Stomach smooth muscle (tissue), 2 donors: ENCODE measurements at regions not wholly inside any gene's neighbourhood (a gene's known extent, or its start where the extent isn't known, plus 50 kb on each side); places are given as distances from the start of the nearest gene placed in this dataset.
"Not testable (repeated sequence)": the region's sequence is repeated elsewhere in the genome, so short reads cannot be mapped to it uniquely, and the experiment has no call there.

ENCODE experiments used
- H3K27ac ChIP-seq: one replicate; pipeline ENCODE4 v1.7.0; 2013; ENCODE audit warnings: mild to moderate bottlenecking, low read length, inconsistent platforms
- H3K27me3 ChIP-seq, 2 donors: one replicate each; pipeline ENCODE4 v1.7.0; 2013; ENCODE audit warnings: low read length in 2 of 2; ENCODE audit not compliant: insufficient read depth in 2 of 2, control insufficient read depth in 1 of 2
- H3K36me3 ChIP-seq, 2 donors: one replicate each; pipeline ENCODE4 v1.7.0; 2013; ENCODE audit warnings: low read length in 2 of 2; ENCODE audit not compliant: control insufficient read depth in 2 of 2, insufficient read depth in 2 of 2
- H3K4me1 ChIP-seq: one replicate; pipeline ENCODE4 v1.7.0; 2013; ENCODE audit warnings: low read length; ENCODE audit not compliant: control insufficient read depth, insufficient read depth
- H3K4me3 ChIP-seq, 2 donors: one replicate each; pipeline ENCODE4 v1.7.0; 2013; ENCODE audit warnings: low read length in 2 of 2
- H3K9ac ChIP-seq, 2 donors: one replicate each; pipeline ENCODE4 v1.7.0; 2013; ENCODE audit warnings: low read length in 2 of 2, mild to moderate bottlenecking in 1 of 2
- H3K9me3 ChIP-seq, 2 donors: one replicate each; pipeline ENCODE4 v1.7.0; 2013; ENCODE audit warnings: low read length in 2 of 2; ENCODE audit not compliant: control insufficient read depth in 2 of 2
- donor health status: healthy.
- donor health status: Pancreatic carcinoma.

DNA sequence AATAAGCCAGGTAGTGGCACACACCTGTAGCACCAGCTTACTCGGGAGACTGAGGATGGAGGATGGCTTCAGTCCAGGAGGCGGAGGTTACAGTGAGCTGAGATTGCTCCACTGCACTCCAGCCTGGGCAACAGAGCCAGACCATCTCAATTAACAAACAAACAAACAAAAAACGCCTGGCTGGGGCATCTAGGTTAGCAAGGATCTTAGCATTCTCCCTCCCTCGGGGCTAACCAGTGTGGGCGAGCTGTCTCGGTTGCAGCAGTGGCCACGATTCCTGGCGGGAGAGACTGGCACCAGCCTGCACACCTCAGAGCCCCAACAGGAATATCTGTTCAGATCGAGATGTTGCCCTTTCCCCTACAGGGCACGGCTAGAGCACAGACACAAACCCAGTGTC is 91.3 kb upstream of the KCTD7 start:
- Histone ChIP-seq H3K4me1 (no peaks in the 10 kb centered on the region), H3K4me3 (no peak overlapping the region), H3K27ac (no peak overlapping the region), H3K36me3 (peaks cover 7% of the 10 kb centered on the region in 2 donors), H3K9ac (no peak overlapping the region), H3K9me3 (no peaks in the 10 kb centered on the region), H3K27me3 (no peaks in the 10 kb centered on the region)

DNA sequence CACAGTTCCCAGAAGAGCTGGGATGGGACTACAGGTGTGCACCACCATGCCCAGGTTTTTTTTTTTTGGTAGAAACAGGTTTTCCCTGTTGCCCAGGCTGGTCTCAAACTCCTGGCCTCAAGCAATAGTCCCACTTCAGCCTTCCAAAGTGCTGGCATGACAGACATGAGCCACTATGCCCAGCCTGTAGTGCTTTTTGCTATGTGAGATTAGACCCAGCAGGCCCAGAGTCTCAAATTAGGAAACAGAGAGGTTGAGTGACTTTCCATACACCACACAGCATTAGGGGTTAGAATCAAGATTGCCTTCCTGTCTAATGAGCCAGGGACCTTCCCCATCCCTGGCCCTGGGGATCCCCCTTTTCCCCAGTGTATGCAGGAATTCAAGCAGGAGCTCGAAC is 90.8 kb upstream of the KCTD7 start:
- H3K27ac ChIP-seq, result no peak overlapping the region
- H3K27me3 ChIP-seq, result no peaks in the 10 kb centered on the region
- H3K9ac ChIP-seq, result no peak overlapping the region
- H3K36me3 ChIP-seq, result peaks cover 7% of the 10 kb centered on the region in 2 donors
- no peak overlapping the region for H3K4me3 ChIP-seq
- no peaks in the 10 kb centered on the region for H3K9me3 ChIP-seq
- H3K4me1 ChIP-seq, result no peaks in the 10 kb centered on the region

DNA sequence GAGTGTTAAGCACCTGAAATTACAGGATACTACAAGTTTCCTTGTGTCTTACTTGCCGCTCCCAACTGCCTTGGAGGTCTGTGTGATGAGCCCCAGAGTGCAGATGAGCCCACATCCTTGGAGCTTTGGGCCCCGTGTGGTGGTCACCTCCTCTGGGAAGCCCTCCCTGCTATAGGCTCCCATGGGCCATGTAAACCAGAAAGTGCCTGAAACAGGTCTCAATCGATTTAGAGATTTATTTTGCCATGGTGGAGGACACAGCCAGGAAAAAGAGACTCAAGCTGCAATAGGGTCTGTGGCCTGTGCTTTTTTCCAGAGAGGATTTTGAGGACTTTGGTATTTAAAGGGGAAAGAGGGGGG is 89.4 kb upstream of the KCTD7 start:
- Histone ChIP-seq H3K36me3 (peaks cover 7 to 10% of the 10 kb centered on the region in 2 donors), H3K4me3 (no peak overlapping the region), H3K27me3 (no peaks in the 10 kb centered on the region), H3K4me1 (no peaks in the 10 kb centered on the region), H3K27ac (no peak overlapping the region), H3K9me3 (no peaks in the 10 kb centered on the region), H3K9ac (no peak overlapping the region)

DNA sequence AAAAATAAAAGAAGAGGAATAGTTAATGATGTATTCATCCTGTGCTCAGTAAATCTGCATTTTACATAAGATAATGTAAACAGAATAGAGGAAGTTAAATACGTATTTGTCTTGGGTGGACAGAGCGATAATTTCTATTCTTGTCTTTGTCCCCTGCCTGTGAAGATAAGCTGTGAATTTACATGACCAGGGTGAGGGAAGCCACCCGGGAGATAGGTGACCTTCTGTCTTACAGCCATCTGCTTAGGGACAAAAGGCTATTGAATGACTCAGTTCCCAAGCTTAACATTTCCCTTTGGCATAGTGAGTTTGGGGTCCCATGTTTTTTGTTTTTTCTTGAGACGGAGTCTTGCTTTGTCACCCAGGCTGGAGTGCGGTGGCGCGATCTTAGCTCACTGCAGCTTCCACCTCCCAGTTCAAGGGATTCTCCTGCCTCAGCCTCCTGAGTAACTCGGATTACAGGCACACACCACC is 88.7 kb upstream of the KCTD7 start:
- no peaks in the 10 kb centered on the region for H3K4me1 ChIP-seq
- H3K27ac ChIP-seq, result no peak overlapping the region
- H3K4me3 ChIP-seq, result no peak overlapping the region
- H3K36me3 ChIP-seq, result peaks cover 9 to 11% of the 10 kb centered on the region in 2 donors
- no peak overlapping the region for H3K9ac ChIP-seq
- H3K9me3 ChIP-seq, result no peaks in the 10 kb centered on the region
- no peaks in the 10 kb centered on the region for H3K27me3 ChIP-seq

- no peak overlapping the region for H3K4me3 ChIP-seq
- no peak overlapping the region for H3K27ac ChIP-seq
- peaks cover 10 to 12% of the 10 kb centered on the region in 2 donors for H3K36me3 ChIP-seq
- no peak overlapping the region for H3K9ac ChIP-seq
- no peaks in the 10 kb centered on the region for H3K4me1 ChIP-seq
- no peaks in the 10 kb centered on the region for H3K27me3 ChIP-seq
- no peaks in the 10 kb centered on the region for H3K9me3 ChIP-seq
Observed at GRCh38 chr7:66542049-66542448, 86.6 kb upstream of the KCTD7 start.

- H3K36me3 ChIP-seq, result peaks cover 10 to 12% of the 10 kb centered on the region in 2 donors
- no peaks in the 10 kb centered on the region for H3K9me3 ChIP-seq
- H3K9ac ChIP-seq, result no peak overlapping the region
- H3K4me3 ChIP-seq, result no peak overlapping the region
- no peak overlapping the region for H3K27ac ChIP-seq
- H3K27me3 ChIP-seq, result no peaks in the 10 kb centered on the region
- no peaks in the 10 kb centered on the region for H3K4me1 ChIP-seq
Observed at GRCh38 chr7:66542528-66543269, 86.0 kb upstream of the KCTD7 start.

GRCh38 chr7:66549466-66549865 is 79.2 kb upstream of the KCTD7 start:
- H3K36me3 ChIP-seq, result peaks cover 21 to 25% of the 10 kb centered on the region in 2 donors

DNA sequence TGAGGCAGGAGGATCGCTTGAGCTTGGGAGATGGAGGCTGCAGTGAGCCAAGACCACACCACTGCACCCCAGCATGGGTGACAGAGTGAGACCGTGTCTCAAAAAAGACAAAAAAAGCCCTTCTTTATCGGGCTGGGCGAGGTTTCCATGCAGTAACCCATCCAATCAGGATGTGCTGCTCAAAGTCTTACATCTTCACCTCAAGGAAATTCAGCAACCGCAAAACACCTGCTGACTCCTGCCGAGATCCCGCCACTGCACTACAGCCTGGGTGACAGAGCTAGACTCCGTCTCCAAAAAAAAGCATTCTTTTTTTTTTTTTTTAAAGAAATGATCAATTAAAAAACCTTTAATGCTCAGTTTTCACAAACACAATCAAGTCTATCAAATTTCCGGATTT is 75.7 kb upstream of the KCTD7 start:
- peaks cover 18 to 21% of the 10 kb centered on the region in 2 donors for H3K36me3 ChIP-seq
- peaks cover 8% of the 10 kb centered on the region for H3K4me1 ChIP-seq
- H3K9me3 ChIP-seq, result no peaks in the 10 kb centered on the region
- no peaks in the 10 kb centered on the region for H3K27me3 ChIP-seq
- no peak overlapping the region for H3K4me3 ChIP-seq
- no peak overlapping the region for H3K9ac ChIP-seq
- no peak overlapping the region for H3K27ac ChIP-seq

More at GRCh38 chr7:66549466-66549865, 79.2 kb upstream of the KCTD7 start:
- H3K4me1 ChIP-seq, result no peaks in the 10 kb centered on the region
- H3K27ac ChIP-seq, result no peak overlapping the region
- H3K27me3 ChIP-seq, result no peaks in the 10 kb centered on the region
- no peak overlapping the region for H3K9ac ChIP-seq
- no peaks in the 10 kb centered on the region for H3K9me3 ChIP-seq
- no peak overlapping the region for H3K4me3 ChIP-seq

DNA sequence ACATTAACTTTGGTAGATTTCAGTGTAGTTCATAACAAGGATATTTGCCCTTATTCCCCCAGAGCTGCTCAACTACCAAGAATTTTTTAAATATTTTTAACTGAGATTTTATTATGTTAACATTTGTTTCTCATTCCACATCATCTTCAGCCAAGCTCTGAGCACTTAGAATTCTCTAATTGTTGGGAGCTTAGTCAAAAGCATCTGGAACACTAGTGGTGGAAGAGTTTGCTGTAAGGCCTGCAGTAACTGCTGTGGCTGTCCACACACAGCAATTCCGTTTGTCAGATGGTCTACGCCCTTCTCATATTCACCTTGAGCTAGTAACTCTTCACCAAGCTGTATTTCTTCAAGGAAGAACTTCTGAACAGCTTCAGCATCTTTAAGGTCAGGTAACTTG is 75.0 kb upstream of the KCTD7 start:
- not testable (repeated sequence) for H3K9ac ChIP-seq, H3K9me3 ChIP-seq, H3K27me3 ChIP-seq, H3K4me3 ChIP-seq, H3K27ac ChIP-seq, H3K4me1 ChIP-seq
- H3K36me3 ChIP-seq, result peaks cover 17 to 18% of the 10 kb centered on the region in 2 donors

DNA sequence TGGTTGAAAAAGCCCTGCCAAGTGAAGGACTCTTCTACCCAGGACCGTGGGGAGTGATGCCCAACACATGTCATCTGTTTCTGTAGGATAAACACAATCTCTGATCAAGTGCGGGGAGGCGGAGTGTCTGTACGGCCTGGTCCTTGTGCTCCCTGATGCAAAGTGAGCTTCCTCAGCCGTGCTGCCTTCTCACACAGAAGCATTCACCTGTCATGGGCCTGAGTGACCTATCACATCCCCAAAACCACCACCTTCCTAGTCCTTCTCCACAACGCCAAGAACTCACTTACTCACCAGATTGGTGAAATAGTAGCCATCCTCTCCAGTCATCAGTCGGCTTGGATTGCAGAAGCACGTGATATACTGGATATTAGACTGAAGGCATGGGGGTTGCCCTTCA is 74.4 kb upstream of the KCTD7 start:
- H3K4me1 ChIP-seq, H3K9ac ChIP-seq, H3K27ac ChIP-seq, H3K27me3 ChIP-seq, H3K4me3 ChIP-seq, H3K9me3 ChIP-seq: not testable (repeated sequence)
- H3K36me3 ChIP-seq, result peaks cover 18% of the 10 kb centered on the region in 2 donors

DNA sequence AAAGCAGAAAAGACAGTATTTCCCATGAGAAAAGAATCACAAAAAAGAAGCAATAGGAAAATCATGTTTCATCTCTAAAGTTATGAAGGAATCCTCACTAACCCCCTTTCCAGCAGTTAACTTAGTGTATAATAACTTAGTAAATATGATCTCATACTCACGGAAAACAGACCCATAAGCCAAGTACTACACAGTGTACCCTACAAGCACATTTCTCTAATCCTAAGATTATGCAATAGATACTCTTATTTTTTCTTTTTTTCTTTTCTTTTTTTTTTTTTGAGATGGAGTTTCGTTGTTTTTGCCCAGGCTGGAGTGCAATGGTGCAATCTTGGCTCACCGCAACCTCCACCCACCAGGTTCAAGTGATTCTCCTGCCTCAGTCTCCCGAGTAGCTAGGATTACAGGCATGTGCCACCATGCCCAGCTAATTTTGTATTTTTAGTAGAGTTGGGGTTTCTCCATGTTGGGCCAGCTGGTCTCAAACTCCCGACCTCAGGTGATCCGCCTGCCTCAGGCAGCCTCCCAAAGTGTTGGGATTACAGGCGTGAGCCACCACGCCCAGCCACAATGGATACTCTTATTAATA is 73.7 kb upstream of the KCTD7 start:
- H3K9me3 ChIP-seq, H3K27ac ChIP-seq, H3K4me3 ChIP-seq, H3K9ac ChIP-seq, H3K27me3 ChIP-seq, H3K4me1 ChIP-seq: not testable (repeated sequence)
- H3K36me3 ChIP-seq, result peaks cover 16 to 18% of the 10 kb centered on the region in 2 donors
